OCI-LY7 (cell line): ENCODE measurements at regions not wholly inside any gene's neighbourhood (a gene's known extent, or its start where the extent isn't known, plus 50 kb on each side); places are given as distances from the start of the nearest gene placed in this dataset.

Experiments
- CTCF ChIP-seq: fragments of 200-600 bp; sonication (generic); conservative IDR thresholded peaks from 2 replicates; pipeline ENCODE4 v1.5.1; 2014; ENCODE audit warnings: mild to moderate bottlenecking, antibody characterized with exemption, low read length, moderate library complexity, mixed read lengths
- EZH2phosphoT487 ChIP-seq: fragments of 200-600 bp; sonication (generic); IDR thresholded peaks from 2 replicates; pipeline ENCODE4 v1.6.1; 2018; ENCODE audit warnings: low read depth, borderline replicate concordance, mild to moderate bottlenecking, mixed run types, antibody characterized with exemption, low read length, moderate library complexity, mixed read lengths

DNA sequence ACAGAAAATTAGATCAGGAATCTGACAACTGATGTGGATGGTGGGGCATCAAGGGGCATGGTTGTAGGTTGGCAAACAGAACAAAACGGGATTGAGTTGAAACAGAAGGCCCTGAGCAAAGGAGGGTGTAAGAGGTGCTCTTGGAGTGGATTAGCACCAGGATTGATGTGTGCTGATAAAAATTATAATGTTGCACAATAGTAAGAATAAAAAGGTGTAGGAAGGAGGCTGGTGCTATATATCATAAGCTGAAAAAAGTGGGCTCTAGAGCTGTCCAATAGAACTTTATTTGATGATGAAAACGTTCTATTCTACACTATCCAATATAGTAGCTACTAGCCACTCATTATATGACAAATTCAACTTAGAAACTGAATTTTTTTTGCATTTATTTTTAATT is 263.1 kb upstream of the GYPC start:
- TF ChIP-seq CTCF (no peak), EZH2phosphoT487 (no peak)
